HG03135 (cell line): ENCODE measurements at regions not wholly inside any gene's neighbourhood (a gene's known extent, or its start where the extent isn't known, plus 50 kb on each side); places are given as distances from the start of the nearest gene placed in this dataset.
"Not testable (repeated sequence)": the region's sequence is repeated elsewhere in the genome, so short reads cannot be mapped to it uniquely, and the experiment has no call there.

Experiments
- ATAC-seq: cut with Tn5 transposase; IDR thresholded peaks from one replicate; pipeline ENCODE4 v1.9.1; 2021; ENCODE audit warnings: mild to moderate bottlenecking, moderate library complexity; ENCODE audit not compliant: unreplicated experiment

DNA sequence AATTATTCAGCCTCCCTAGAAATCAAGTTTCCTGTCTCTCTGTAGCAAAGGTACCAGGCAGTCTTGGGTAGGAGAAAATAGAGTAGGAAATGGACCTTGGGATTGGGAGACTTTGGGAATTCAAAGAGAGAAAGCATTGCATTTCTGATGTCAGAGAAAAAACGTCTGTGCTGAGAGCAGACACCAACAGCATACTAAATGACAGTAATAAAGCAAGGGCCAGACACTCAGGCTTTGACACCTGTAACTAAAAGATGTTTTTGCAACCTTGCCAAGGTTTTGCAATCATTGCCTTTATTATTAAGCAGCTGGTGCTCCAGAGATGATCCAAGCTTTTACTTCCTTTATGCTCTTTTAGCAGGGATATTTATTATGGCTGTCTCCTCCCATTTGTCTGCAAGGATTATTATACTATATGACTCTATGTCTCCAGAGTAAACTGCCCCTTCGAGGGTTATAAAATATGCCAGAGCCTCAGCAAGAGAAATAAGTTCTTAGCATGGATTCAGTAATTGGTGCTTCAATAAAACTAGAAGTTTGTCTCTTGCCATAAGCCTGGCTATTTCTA is 85.2 kb upstream of the GRAMD1B start:
- ATAC-seq: no peak

- not testable (repeated sequence) for ATAC-seq
These were observed 85.9 kb upstream of the GRAMD1B start for GRCh38 chr11:123344188-123344587.

DNA sequence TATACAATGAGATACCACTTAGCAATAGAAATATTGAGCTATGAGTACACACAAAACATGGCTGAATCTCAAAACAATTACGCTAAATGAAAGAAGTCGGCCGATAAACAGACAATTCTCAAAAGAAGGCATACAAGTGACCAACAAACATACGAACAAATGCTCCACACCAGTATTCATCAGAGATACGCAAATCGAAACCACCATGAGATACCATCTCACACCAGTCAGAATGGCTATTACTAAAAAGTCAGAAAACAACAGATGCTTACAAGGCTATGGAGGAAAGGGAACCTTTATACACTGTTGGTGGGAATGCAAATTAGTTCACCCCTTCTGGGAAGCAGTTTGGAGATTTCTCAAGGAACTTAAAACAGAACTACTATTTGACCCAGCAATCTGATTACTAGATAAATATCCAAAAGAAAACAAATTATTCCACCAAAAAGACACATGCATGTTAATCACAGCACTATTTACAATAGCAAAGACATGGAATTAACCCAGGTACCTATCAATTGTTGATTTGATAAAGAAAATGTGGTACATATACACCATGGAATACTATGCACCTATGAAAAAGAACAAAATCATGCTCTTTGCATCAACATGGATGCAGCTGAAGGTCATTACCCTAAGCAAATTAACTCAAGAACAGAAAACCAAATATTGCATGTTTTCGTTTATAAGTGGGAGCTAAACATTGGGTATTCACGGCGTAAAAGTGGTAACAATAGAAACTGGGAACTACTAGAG is 90.9 kb upstream of the GRAMD1B start:
- no peak for ATAC-seq

DNA sequence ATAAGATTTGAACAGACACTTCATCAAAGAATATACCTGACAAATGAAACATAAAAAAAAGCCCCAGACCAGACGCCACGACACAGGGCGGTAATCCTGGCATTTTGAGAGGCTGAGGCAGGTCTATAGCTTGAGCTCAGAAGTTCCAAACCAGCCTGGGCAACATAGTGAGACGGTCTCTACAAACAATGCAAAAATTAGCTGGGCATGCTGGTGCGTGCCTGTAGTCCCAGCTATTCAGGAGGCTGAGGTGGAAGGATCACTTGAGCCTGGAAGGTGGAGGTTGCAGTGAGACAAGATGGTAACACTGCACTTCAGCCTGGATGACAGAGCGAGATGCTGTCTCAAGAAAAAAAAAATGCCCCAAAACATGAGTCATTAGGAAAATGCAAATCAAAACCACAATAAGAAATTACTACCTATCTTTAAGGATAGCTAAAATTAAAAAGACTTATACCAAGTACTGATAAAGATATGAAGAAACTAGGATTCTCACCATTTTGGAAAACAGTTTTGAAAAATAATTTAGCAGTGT is 91.7 kb upstream of the GRAMD1B start:
- no peak for ATAC-seq

DNA sequence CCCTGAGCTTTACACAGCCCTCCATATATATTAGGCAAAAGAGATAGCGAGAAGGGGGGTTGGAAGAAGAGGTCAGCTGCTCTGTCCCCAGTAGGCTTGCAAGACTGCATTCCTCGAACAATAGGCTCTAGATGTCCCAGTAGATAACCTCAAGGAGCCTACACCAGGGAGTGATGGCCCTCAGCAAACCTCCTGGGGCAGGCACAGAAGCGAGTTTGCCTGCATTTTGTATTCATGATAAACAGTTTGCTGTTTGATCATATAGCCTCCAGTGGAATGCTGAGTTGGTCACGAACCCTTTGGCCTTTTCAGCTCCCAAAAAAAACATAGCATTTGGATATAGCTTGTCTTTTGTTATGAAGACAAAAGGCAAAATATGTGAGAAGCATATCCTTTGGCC is 95.1 kb upstream of the GRAMD1B start:
- ATAC-seq: no peak

- not testable (repeated sequence) for ATAC-seq
These were observed 97.5 kb upstream of the GRAMD1B start for GRCh38 chr11:123332577-123332976.

GRCh38 chr11:123330948-123331347 is 99.1 kb upstream of the GRAMD1B start:
- ATAC-seq: no peak

GRCh38 chr11:123330471-123330870 is 99.6 kb upstream of the GRAMD1B start:
- ATAC-seq: no peak

GRCh38 chr11:123330071-123330470 is 100.0 kb upstream of the GRAMD1B start:
- no peak for ATAC-seq

- no peak for ATAC-seq
These were observed 101.7 kb upstream of the GRAMD1B start for GRCh38 chr11:123328281-123328867.

DNA sequence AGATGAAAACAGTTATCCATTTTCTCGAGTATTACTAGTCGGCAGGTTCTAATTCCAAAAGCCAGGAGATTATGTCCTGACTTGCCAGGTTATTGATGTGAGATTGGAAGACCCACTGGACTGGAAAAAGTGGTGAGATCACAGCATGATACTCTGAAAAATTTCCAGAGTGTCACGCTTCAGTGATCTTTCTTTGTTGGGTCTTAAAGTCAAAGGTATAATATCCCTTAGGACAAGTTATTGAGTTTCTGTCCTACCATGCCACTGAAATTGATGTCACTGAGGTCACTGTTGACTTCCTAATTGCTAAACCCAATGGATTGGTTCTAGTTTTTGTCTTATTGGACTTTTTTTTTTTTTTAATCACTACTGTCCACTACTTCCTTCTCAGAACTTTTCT is 104.5 kb upstream of the GRAMD1B start:
- ATAC-seq: no peak

- no peak for ATAC-seq
These were observed 106.5 kb upstream of the GRAMD1B start for GRCh38 chr11:123323568-123323967.

DNA sequence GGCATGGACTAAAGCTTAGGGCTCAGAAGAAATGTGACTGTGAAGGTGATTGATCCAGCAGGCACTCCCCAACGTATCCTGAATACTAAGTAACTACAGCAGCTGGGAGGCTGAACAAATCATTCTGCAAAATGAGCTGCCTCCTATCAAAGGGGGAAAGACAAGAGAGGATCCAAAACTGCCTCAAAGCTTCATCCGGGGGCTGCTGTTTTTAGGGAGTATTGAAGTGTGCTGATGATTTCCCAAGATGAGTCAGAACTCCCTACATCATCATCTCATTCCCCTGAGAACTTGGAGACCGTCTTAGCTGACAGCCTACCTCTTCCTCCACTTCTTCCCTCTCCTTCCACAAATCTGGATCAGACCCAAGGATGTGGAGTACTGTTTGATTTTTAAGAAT is 108.4 kb upstream of the GRAMD1B start:
- no peak for ATAC-seq

DNA sequence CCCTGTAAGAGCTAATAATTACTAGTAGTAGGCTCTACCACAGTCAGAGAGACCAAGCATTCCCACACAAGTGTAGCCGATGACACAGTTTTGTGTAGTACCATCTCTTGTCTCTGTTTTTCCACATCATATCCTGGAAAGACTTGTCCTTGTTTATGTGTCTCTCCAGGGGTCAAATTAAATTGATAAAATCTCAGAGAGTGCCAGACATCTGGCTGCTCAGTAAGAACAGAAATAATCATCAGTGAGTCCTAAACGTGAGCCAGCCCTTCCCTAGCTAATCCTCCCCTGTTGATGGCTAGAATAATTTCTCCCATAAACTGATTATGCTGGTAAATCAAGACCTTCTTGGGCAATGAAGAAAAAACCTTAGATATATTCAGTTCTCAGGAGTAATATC is 111.4 kb upstream of the GRAMD1B start:
- no peak for ATAC-seq

- ATAC-seq: not testable (repeated sequence)
These were observed 111.9 kb upstream of the GRAMD1B start for GRCh38 chr11:123318132-123318531.

GRCh38 chr11:123316003-123316402 is 114.1 kb upstream of the GRAMD1B start:
- ATAC-seq: no peak

DNA sequence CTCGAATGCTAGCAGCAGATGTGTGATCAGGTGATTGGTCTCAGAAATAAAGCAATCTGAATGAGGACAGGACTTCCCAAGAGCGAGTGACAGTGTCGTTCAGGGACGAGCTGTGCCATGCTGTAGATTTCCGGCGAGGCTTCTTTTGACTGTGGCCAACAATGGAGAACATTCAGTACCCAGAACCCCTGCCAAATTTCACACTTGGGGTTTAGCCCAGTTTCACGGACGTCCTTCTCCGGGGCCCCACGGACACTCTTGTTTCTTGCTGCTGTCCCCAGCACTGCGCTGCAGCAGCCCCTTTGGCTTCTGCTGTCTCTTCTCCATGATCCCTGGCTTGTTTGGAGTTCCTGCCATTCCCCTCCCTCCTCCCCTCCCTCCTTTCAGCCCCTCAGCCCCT is 115.1 kb upstream of the GRAMD1B start:
- no peak for ATAC-seq

GRCh38 chr11:123313262-123313661 is 116.8 kb upstream of the GRAMD1B start:
- ATAC-seq: no peak

DNA sequence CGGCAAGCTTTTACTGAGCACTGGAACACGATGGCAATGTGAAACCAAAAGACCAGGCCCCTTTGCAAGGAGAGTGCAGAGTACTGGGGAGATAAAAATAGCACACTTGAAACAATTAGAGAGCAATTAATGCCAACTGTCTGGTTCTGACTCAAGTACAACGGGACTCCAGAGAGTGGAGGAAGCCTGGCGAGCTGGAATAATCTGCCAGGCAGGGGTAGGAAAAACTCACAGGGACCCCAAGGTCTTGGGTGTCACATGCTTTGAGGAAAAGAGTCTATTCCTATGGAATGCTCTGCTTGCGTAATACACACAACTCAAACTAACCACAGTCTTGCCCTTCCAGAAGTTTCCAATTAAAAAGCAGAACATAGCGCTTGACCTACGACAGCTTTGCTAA is 113.0 kb upstream of the CLMP start:
- no peak for ATAC-seq

GRCh38 chr11:123307276-123307675 is 112.2 kb upstream of the CLMP start:
- no peak for ATAC-seq

GRCh38 chr11:123306531-123306930 is 111.5 kb upstream of the CLMP start:
- no peak for ATAC-seq
